OCI-LY7 (cell line): ENCODE measurements at regions not wholly inside any gene's neighbourhood (a gene's known extent, or its start where the extent isn't known, plus 50 kb on each side); places are given as distances from the start of the nearest gene placed in this dataset.

Source experiments
- BruUV-seq: library from RNA; stranded (reverse); fragments of 400-500 nt; replicated peaks from 2 replicates; lab custom pipeline; 2021; lab: Mats Ljungman, UMichigan
- CTCF ChIA-PET: fragments of 300-600 bp; sonication (Branson Sonifier 250); formaldehyde crosslinking; loops from one replicate; lab custom pipeline; 2022; ENCODE audit warnings: antibody characterized with exemption; ENCODE audit not compliant: unreplicated experiment; lab: Charles Lee
- POLR2A ChIA-PET: fragments of 300-600 bp; sonication (Branson Sonifier 250); formaldehyde crosslinking; loops from one replicate; lab custom pipeline; 2022; ENCODE audit warnings: antibody characterized with exemption; lab: Charles Lee
- DNase-seq: peaks from one replicate; pipeline ENCODE4 v3.0.0-alpha.2; 2015; ENCODE audit warnings: low spot score
- H2AFZ ChIP-seq: fragments of 200-600 bp; sonication (generic), shearing (Covaris generic); 2 replicates; pipeline ENCODE4 v1.6.1; 2014; ENCODE audit warnings: mild to moderate bottlenecking, antibody characterized with exemption, low read length, moderate library complexity
- H3K27ac ChIP-seq: fragments of 200-600 bp; sonication (generic); 2 replicates; pipeline ENCODE4 v1.5.1; 2014; ENCODE audit warnings: mixed run types, low read depth, mild to moderate bottlenecking, moderate library complexity, low read length, inconsistent platforms; ENCODE audit not compliant: poor library complexity, severe bottlenecking
- H3K36me3 ChIP-seq: fragments of 200-600 bp; sonication (generic); 2 replicates; pipeline ENCODE4 v1.6.1; 2014; ENCODE audit warnings: mild to moderate bottlenecking, antibody characterized with exemption, low read length, moderate library complexity, mixed read lengths; ENCODE audit not compliant: insufficient read depth
- H3K4me1 ChIP-seq: fragments of 200-600 bp; sonication (generic); 2 replicates; pipeline ENCODE4 v1.5.1; 2014; ENCODE audit warnings: mild to moderate bottlenecking, low read length; ENCODE audit not compliant: insufficient read depth, poor library complexity, severe bottlenecking
- H3K4me2 ChIP-seq: fragments of 200-600 bp; sonication (generic); 2 replicates; pipeline ENCODE4 v1.6.1; 2014; ENCODE audit warnings: mild to moderate bottlenecking, low read length
- H3K4me3 ChIP-seq: fragments of 200-600 bp; sonication (generic); 2 replicates; pipeline ENCODE4 v1.5.1; 2014; ENCODE audit warnings: mild to moderate bottlenecking, low read depth, low read length; ENCODE audit not compliant: poor library complexity, severe bottlenecking
- H3K79me2 ChIP-seq: fragments of 200-600 bp; sonication (generic); 2 replicates; pipeline ENCODE4 v1.6.1; 2016; ENCODE audit warnings: low read depth, mild to moderate bottlenecking, low read length, moderate library complexity, mixed read lengths; ENCODE audit not compliant: insufficient read depth
- H3K9me2 ChIP-seq: fragments of 200-600 bp; sonication (generic); 2 replicates; pipeline ENCODE4 v1.6.1; 2016; ENCODE audit warnings: mild to moderate bottlenecking, low read length, mixed read lengths; ENCODE audit not compliant: insufficient read depth
- H3K9me3 ChIP-seq: fragments of 200-600 bp; sonication (generic); 2 replicates; pipeline ENCODE4 v1.6.1; 2014; ENCODE audit warnings: mild to moderate bottlenecking, mixed run types, low read length, mixed read lengths
- H4K20me1 ChIP-seq: fragments of 200-600 bp; sonication (generic); 2 replicates; pipeline ENCODE4 v1.6.1; 2014; ENCODE audit warnings: mild to moderate bottlenecking, antibody characterized with exemption, low read length, moderate library complexity, mixed read lengths; ENCODE audit not compliant: insufficient read depth
- EZH2phosphoT487 ChIP-seq: fragments of 200-600 bp; sonication (generic); IDR thresholded peaks from 2 replicates; pipeline ENCODE4 v1.6.1; 2018; ENCODE audit warnings: low read depth, borderline replicate concordance, mild to moderate bottlenecking, mixed run types, antibody characterized with exemption, low read length, moderate library complexity, mixed read lengths
- intact Hi-C: fragments of 100-400 bp; cut with micrococcal nuclease; formaldehyde crosslinking; loops from one replicate; pipeline ENCODE4 v1.10.0; 2022; ENCODE audit not compliant: unreplicated experiment
- TF ChIP-seq, protein P1 (sequence below): fragments of 200-600 bp; sonication (generic); conservative IDR thresholded peaks from 2 replicates; pipeline ENCODE4 v1.5.1; 2014; ENCODE audit warnings: mild to moderate bottlenecking, antibody characterized with exemption, low read length, moderate library complexity, mixed read lengths

DNA sequence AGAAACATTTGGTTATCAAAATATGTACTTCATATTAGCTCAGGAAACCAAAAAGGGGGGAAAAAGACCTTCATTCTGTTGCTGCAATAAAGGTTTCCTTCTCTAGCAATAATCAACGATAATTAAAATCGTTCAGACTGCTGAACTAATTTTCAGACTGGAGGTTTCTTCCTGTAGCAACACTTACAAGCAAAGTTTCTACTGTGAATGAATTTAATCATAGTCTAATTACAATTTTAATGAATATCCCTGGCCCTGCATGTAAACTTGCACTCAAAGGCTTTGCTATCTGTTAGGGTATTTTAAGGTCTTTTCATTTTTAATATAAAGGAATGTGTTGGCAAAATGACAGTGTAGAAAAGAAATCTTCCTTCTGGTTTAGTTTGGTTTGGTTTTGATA lies 265.2 kb downstream of the QDPR start:
- Histone ChIP-seq H3K9me3 (no peaks in the 10 kb centered on the region), H3K4me3 (no peak overlapping the region), H3K4me1 (no peaks in the 10 kb centered on the region), H2AFZ (no peak overlapping the region), H3K79me2 (no peaks in the 10 kb centered on the region), H3K9me2 (no peaks in the 10 kb centered on the region), H4K20me1 (no peaks in the 10 kb centered on the region), H3K4me2 (no peak overlapping the region), H3K27ac (no peak overlapping the region), H3K36me3 (no peaks in the 10 kb centered on the region)
- no TSS peak for BruUV-seq
- intact Hi-C loops, result no loop called here
- CTCF ChIA-PET, result no interaction called here
- no peak for TF ChIP-seq EZH2phosphoT487
- TF ChIP-seq, protein P1, sequence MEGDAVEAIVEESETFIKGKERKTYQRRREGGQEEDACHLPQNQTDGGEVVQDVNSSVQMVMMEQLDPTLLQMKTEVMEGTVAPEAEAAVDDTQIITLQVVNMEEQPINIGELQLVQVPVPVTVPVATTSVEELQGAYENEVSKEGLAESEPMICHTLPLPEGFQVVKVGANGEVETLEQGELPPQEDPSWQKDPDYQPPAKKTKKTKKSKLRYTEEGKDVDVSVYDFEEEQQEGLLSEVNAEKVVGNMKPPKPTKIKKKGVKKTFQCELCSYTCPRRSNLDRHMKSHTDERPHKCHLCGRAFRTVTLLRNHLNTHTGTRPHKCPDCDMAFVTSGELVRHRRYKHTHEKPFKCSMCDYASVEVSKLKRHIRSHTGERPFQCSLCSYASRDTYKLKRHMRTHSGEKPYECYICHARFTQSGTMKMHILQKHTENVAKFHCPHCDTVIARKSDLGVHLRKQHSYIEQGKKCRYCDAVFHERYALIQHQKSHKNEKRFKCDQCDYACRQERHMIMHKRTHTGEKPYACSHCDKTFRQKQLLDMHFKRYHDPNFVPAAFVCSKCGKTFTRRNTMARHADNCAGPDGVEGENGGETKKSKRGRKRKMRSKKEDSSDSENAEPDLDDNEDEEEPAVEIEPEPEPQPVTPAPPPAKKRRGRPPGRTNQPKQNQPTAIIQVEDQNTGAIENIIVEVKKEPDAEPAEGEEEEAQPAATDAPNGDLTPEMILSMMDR, result no peak
- DNase-seq, result no peak
- POLR2A ChIA-PET, result interaction anchor here (0.6 to 1.2 kb wide), 2 partner anchors 25 to 293 kb away, joined by 3 read pairs; no protein-coding TSS in a partner anchor

DNA sequence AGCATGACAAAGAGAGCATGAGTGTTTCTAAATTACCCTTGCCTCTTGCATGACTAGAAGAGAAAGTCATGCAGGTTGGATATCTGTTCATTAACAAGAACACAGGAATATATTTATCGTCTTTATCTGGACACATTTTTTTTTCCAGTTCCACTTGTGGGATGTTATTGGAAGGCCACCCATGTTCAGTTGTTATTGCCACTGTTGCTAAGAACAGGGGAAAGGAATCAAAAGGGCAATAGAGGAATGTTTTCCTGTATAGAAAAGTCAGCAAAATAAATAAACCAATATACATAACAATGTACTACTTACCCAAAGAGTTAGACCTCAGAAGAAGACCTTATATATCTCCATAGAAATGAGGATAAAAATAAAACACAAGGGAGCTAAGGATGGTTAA lies 270.1 kb downstream of the QDPR start:
- no peaks in the 10 kb centered on the region for H4K20me1 ChIP-seq
- no TSS peak for BruUV-seq
- H2AFZ ChIP-seq, result no peak overlapping the region
- no peaks in the 10 kb centered on the region for H3K36me3 ChIP-seq
- no peaks in the 10 kb centered on the region for H3K9me2 ChIP-seq
- TF ChIP-seq, protein P1, result no peak
- TF ChIP-seq EZH2phosphoT487, result no peak
- ChIA-PET POLR2A (interaction anchor here (0.6 kb wide), 1 partner anchor 12 kb away, joined by 3 read pairs; no protein-coding TSS in a partner anchor), CTCF (no interaction called here)
- no peaks in the 10 kb centered on the region for H3K79me2 ChIP-seq
- no peak overlapping the region for H3K27ac ChIP-seq
- H3K9me3 ChIP-seq, result no peaks in the 10 kb centered on the region
- no peak overlapping the region for H3K4me3 ChIP-seq
- H3K4me1 ChIP-seq, result no peaks in the 10 kb centered on the region
- intact Hi-C loops, result no loop called here
- no peak for DNase-seq
- H3K4me2 ChIP-seq, result no peak overlapping the region

DNA sequence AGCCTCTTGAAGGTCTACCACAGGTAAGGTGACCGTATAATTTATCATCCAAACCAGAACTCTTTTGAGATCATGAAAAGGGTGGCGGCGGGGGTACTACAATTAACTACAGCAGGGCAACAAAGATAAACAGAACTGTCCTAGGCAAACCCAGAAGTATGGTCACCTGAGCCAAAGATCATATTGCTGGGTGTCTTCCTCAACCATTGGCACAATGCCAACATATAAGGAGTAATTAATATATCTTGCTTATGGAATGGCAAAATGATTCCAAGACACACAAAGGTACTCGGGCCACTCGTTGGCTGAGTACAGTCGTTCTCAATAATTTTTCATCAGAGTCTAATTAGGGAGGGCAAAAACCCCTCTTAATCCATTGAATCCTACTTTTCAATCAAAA lies 273.3 kb downstream of the QDPR start:
- H3K79me2 ChIP-seq, result no peaks in the 10 kb centered on the region
- no peak for DNase-seq
- intact Hi-C loops, result no loop called here
- TF ChIP-seq, protein P1, result no peak
- TF ChIP-seq EZH2phosphoT487, result no peak
- no TSS peak for BruUV-seq
- H4K20me1 ChIP-seq, result no peaks in the 10 kb centered on the region
- POLR2A ChIA-PET, result no interaction called here
- no peak overlapping the region for H2AFZ ChIP-seq
- H3K9me2 ChIP-seq, result no peaks in the 10 kb centered on the region
- H3K36me3 ChIP-seq, result no peaks in the 10 kb centered on the region
- H3K27ac ChIP-seq, result no peak overlapping the region
- H3K4me2 ChIP-seq, result no peak overlapping the region
- no peaks in the 10 kb centered on the region for H3K9me3 ChIP-seq
- no peaks in the 10 kb centered on the region for H3K4me1 ChIP-seq
- no peak overlapping the region for H3K4me3 ChIP-seq
- CTCF ChIA-PET, result no interaction called here
